SK-N-SH (cell line): ENCODE measurements at regions not wholly inside any gene's neighbourhood (a gene's known extent, or its start where the extent isn't known, plus 50 kb on each side); places are given as distances from the start of the nearest gene placed in this dataset.
"Not testable (repeated sequence)": the region's sequence is repeated elsewhere in the genome, so short reads cannot be mapped to it uniquely, and the experiment has no call there.

Experiments used
- CTCF ChIA-PET: fragments of 300-600, 350-600 bp; formaldehyde crosslinking; extraction: SDS; loops from one replicate; lab custom pipeline; 2021; lab: Yijun Ruan, JAX
- POLR2A ChIA-PET: fragments of 350-600 bp; sonication (Branson Sonifier 250); formaldehyde crosslinking; extraction: SDS; loops from one replicate; lab custom pipeline; 2020; ENCODE audit warnings: antibody characterized with exemption, inconsistent platforms; lab: Yijun Ruan, JAX
- DNase-seq: peaks from one replicate; pipeline ENCODE4 v3.0.0; 2012
- H2AFZ ChIP-seq: fragments of 200-600 bp; sonication (generic); 2 replicates; pipeline ENCODE4 v1.8.1; 2016; ENCODE audit warnings: antibody characterized with exemption, mild to moderate bottlenecking, low read depth
- H3F3A ChIP-seq: fragments of 200-600 bp; sonication (generic); replicated peaks from 2 replicates; pipeline ENCODE3; 2016; ENCODE audit warnings: antibody characterized with exemption, mild to moderate bottlenecking; ENCODE audit not compliant: insufficient read depth
- H3K27ac ChIP-seq, 2 experiments: fragments of 200-500 bp in 1 of 2; fragments of 200-600 bp in 1 of 2; sonication (Bioruptor generic) in 1 of 2; sonication (generic), shearing (Covaris generic) in 1 of 2; 2 replicates each; pipeline versions ENCODE4 v1.5.1 to v1.6.1; 2014 to 2016; ENCODE audit warnings: low read depth in 2 of 2, inconsistent platforms in 1 of 2, low read length in 1 of 2, mild to moderate bottlenecking in 1 of 2, mixed read lengths in 1 of 2
- H3K27me3 ChIP-seq: fragments of 200-600 bp; sonication (generic), shearing (Covaris generic); 2 replicates; pipeline ENCODE4 v1.6.1; 2016; ENCODE audit warnings: mixed run types; ENCODE audit not compliant: insufficient read depth
- H3K36me3 ChIP-seq, 2 experiments: fragments of 200-500 bp in 1 of 2; fragments of 200-600 bp in 1 of 2; sonication (Bioruptor generic) in 1 of 2; sonication (generic) in 1 of 2; replicated peaks in 1 of 2; 2 replicates each; pipeline versions ENCODE3 to v1.5.1; 2014 to 2016; ENCODE audit warnings: low read length in 1 of 2, mild to moderate bottlenecking in 1 of 2; ENCODE audit not compliant: insufficient read depth in 2 of 2, control insufficient read depth in 1 of 2
- H3K4me1 ChIP-seq, 2 experiments: fragments of 200-500 bp in 1 of 2; fragments of 200-600 bp in 1 of 2; sonication (Bioruptor generic) in 1 of 2; sonication (generic), shearing (Covaris generic) in 1 of 2; 2 replicates each; pipeline versions ENCODE4 v1.5.1 to v1.6.1; 2014 to 2016; ENCODE audit warnings: low read depth in 1 of 2, low read length in 1 of 2, mixed run types in 1 of 2; ENCODE audit not compliant: insufficient read depth in 2 of 2, control insufficient read depth in 1 of 2
- H3K4me2 ChIP-seq: fragments of 200-600 bp; sonication (generic), shearing (Covaris generic); 2 replicates; pipeline ENCODE4 v1.6.1; 2017; ENCODE audit warnings: mixed run types
- H3K4me3 ChIP-seq, 2 experiments: fragments of 200-500 bp in 1 of 2; fragments of 200-600 bp in 1 of 2; sonication (Bioruptor generic) in 1 of 2; sonication (generic), shearing (Covaris generic) in 1 of 2; 2 replicates each; pipeline versions ENCODE4 v1.5.1 to v1.8.1; 2014 to 2016; ENCODE audit warnings: low read depth in 2 of 2, inconsistent platforms in 1 of 2, low read length in 1 of 2, mild to moderate bottlenecking in 1 of 2, mixed read lengths in 1 of 2, moderate library complexity in 1 of 2
- H3K79me2 ChIP-seq: fragments of 200-600 bp; sonication (generic); 2 replicates; pipeline ENCODE4 v1.8.1; 2017; ENCODE audit warnings: mild to moderate bottlenecking; ENCODE audit not compliant: insufficient read depth
- H3K9ac ChIP-seq: fragments of 200-600 bp; sonication (generic); 2 replicates; pipeline ENCODE4 v1.6.1; 2017; ENCODE audit warnings: mixed run types
- H3K9me2 ChIP-seq: fragments of 200-600 bp; sonication (generic); 2 replicates; pipeline ENCODE4 v1.6.1; 2017; ENCODE audit warnings: mixed run types
- H3K9me3 ChIP-seq: fragments of 200-600 bp; sonication (generic); 2 replicates; pipeline ENCODE4 v1.6.1; 2017; ENCODE audit warnings: mixed run types, mild to moderate bottlenecking, moderate library complexity
- H4K20me1 ChIP-seq: fragments of 200-600 bp; sonication (generic); 2 replicates; pipeline ENCODE4 v1.6.1; 2017; ENCODE audit warnings: mild to moderate bottlenecking, mixed run types; ENCODE audit not compliant: insufficient read depth
- ELF1 ChIP-seq: IDR thresholded peaks from 2 replicates; pipeline ENCODE4 v1.4.0; 2012
- EP300 ChIP-seq, 2 experiments: IDR thresholded peaks; 2 replicates each; pipeline versions ENCODE4 v1.4.0 to v1.6.1; 2012; ENCODE audit warnings: borderline replicate concordance in 1 of 2, low read depth in 1 of 2, low read length in 1 of 2
- FOXJ3 ChIP-seq: sonication (generic); formaldehyde crosslinking; IDR thresholded peaks from 2 replicates; pipeline ENCODE4 v1.5.1; 2020; ENCODE audit warnings: mild to moderate bottlenecking, missing genetic modification reagents
- FOXM1 ChIP-seq: IDR thresholded peaks from 2 replicates; pipeline ENCODE4 v1.4.0; 2012; ENCODE audit warnings: low read depth, mild to moderate bottlenecking
- GATA2 ChIP-seq: sonication (generic); formaldehyde crosslinking; IDR thresholded peaks from 2 replicates; pipeline ENCODE4 v1.5.0; 2020; ENCODE audit warnings: mild to moderate bottlenecking, missing genetic modification reagents
- POLR2AphosphoS5 ChIP-seq: IDR thresholded peaks from 2 replicates; pipeline ENCODE4 v1.6.1; 2012; ENCODE audit warnings: low read depth, low read length
- RAD21 ChIP-seq: IDR thresholded peaks from 2 replicates; pipeline ENCODE4 v1.6.1; 2012; ENCODE audit warnings: mild to moderate bottlenecking, low read length
- RCOR1 ChIP-seq: fragments of 150-350 bp; IDR thresholded peaks from 2 replicates; pipeline ENCODE4 v1.6.1; 2017; ENCODE audit warnings: antibody characterized with exemption, low read length
- RFX5 ChIP-seq: IDR thresholded peaks from 2 replicates; pipeline ENCODE4 v1.6.1; 2012; ENCODE audit warnings: mild to moderate bottlenecking, improper control_type of control experiment, low read length
- RXRA ChIP-seq: IDR thresholded peaks from 2 replicates; pipeline ENCODE4 v1.4.0; 2012; ENCODE audit warnings: low read depth, mild to moderate bottlenecking, borderline replicate concordance
- TAF1 ChIP-seq: IDR thresholded peaks from 2 replicates; pipeline ENCODE4 v1.6.1; 2012; ENCODE audit warnings: low read depth, mild to moderate bottlenecking, low read length, moderate library complexity, borderline replicate concordance
- WGBS: methylation state at CpG from one replicate; pipeline ENCODE4 v1.1.6; 2017; ENCODE audit warnings: low lambda C conversion rate; 5-methylcytosine and 5-hydroxymethylcytosine counted together
- TF ChIP-seq, protein P1 (sequence below): fragments of 200-600 bp; sonication (generic); IDR thresholded peaks from 2 replicates; pipeline ENCODE4 v1.6.1; 2017; ENCODE audit warnings: antibody characterized with exemption, mild to moderate bottlenecking, moderate library complexity
- TF ChIP-seq, protein P2 (sequence below): fragments of 150-350 bp; IDR thresholded peaks from 2 replicates; pipeline ENCODE4 v1.6.1; 2017; ENCODE audit warnings: antibody characterized with exemption, low read length, low read depth, borderline replicate concordance

DNA sequence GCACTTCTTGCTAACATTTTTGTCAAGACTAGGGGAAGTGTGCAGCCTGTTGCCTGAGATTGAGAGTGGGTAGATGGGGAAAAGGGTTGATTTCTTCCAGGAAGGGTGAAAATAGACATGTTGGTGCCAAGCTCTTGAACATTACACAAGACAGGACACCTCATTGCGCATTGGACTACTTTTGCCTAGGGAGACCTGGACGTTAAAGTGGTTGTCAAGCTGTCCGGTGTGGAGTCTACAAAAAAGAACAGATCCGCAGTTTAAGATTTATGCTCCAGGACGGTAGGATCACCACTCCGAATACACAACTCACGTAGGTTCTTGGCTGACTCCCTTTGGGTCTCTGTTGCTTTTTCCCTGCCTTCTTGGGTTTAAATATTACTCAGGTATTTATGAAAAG lies 56.3 kb upstream of the LRIG1 start:
- H3K4me3 ChIP-seq: no peak overlapping the region
- H3F3A ChIP-seq: no peaks in the 10 kb centered on the region
- no peaks in the 10 kb centered on the region for H3K27me3 ChIP-seq
- no peak overlapping the region for H2AFZ ChIP-seq
- no peaks in the 10 kb centered on the region for H3K9me2 ChIP-seq
- H3K27ac ChIP-seq: no peak overlapping the region
- H3K9me3 ChIP-seq: no peaks in the 10 kb centered on the region
- CTCF ChIA-PET: no interaction called here
- TF ChIP-seq, protein P1, sequence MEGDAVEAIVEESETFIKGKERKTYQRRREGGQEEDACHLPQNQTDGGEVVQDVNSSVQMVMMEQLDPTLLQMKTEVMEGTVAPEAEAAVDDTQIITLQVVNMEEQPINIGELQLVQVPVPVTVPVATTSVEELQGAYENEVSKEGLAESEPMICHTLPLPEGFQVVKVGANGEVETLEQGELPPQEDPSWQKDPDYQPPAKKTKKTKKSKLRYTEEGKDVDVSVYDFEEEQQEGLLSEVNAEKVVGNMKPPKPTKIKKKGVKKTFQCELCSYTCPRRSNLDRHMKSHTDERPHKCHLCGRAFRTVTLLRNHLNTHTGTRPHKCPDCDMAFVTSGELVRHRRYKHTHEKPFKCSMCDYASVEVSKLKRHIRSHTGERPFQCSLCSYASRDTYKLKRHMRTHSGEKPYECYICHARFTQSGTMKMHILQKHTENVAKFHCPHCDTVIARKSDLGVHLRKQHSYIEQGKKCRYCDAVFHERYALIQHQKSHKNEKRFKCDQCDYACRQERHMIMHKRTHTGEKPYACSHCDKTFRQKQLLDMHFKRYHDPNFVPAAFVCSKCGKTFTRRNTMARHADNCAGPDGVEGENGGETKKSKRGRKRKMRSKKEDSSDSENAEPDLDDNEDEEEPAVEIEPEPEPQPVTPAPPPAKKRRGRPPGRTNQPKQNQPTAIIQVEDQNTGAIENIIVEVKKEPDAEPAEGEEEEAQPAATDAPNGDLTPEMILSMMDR: no peak
- H3K4me1 ChIP-seq: no peaks in the 10 kb centered on the region
- DNase-seq: no peak
- no peaks in the 10 kb centered on the region for H4K20me1 ChIP-seq
- POLR2A ChIA-PET: no interaction called here
- WGBS: 74% methylated on average over 7 of the region's 7 CpGs
- no peaks in the 10 kb centered on the region for H3K79me2 ChIP-seq
- no peak overlapping the region for H3K4me2 ChIP-seq
- H3K36me3 ChIP-seq: no peaks in the 10 kb centered on the region
- H3K9ac ChIP-seq: no peak overlapping the region

DNA sequence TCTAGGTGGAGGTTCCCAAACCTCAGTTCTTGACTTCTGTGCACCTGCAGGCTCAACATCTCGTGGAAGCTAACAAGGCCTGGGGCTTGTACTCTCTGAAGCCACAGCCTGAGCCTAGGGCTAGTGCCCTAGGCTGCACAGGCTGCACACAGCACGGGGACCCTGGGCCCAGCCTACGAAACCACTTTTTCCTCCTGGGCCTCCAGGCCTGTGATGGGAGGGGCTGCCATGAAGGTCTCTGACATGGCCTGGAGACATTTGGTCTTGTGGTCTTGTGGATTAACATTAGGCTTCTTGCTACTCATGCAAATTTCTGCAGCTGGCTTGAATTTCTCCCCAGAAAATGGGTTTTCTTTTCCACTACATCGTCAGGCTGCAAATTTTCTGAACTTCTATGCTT lies 59.1 kb upstream of the LRIG1 start:
- H3K9me3 ChIP-seq, H2AFZ ChIP-seq, H3F3A ChIP-seq, H3K27ac ChIP-seq, H3K36me3 ChIP-seq, CTCF ChIA-PET, H3K4me2 ChIP-seq, H3K79me2 ChIP-seq, H4K20me1 ChIP-seq, H3K27me3 ChIP-seq, DNase-seq, POLR2A ChIA-PET, H3K4me3 ChIP-seq, H3K4me1 ChIP-seq, H3K9ac ChIP-seq, H3K9me2 ChIP-seq: not testable (repeated sequence)
- 28% methylated on average over 2 of the region's 4 CpGs for WGBS

DNA sequence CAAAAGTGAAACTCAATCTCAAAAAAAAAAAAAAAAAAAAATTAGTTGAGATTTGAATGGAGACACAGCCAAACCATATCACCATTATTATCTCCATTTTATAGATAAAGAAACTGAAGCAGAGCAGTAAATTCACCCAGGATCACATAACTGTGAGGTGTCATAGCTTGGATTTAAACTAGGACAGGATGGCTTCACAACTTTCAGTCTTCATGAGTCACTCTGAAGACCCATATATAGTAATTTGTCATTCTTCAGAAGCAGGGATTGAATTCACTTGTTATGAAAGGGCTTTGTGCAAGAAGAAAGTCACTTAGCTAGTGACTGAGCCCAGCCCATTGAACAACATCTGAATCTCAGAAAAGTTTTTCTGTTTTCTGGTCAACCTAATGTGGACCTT lies 60.5 kb upstream of the LRIG1 start:
- H3K79me2 ChIP-seq: no peaks in the 10 kb centered on the region
- H3K9ac ChIP-seq: no peak overlapping the region
- no peak overlapping the region for H3K27ac ChIP-seq
- H3F3A ChIP-seq: no peaks in the 10 kb centered on the region
- no peak overlapping the region for H2AFZ ChIP-seq
- no peak for TF ChIP-seq EP300 (IDR thresholded peaks at IDR 0.05; ENCODE audit: borderline replicate concordance in 1 of 2, low read depth in 1 of 2, low read length in 1 of 2)
- no peak for TF ChIP-seq ELF1
- TF ChIP-seq GATA2 (CRISPR knock-in tag): no peak
- TF ChIP-seq RFX5: no peak
- TF ChIP-seq FOXM1: no peak
- TF ChIP-seq TAF1: no peak
- no peak for TF ChIP-seq RAD21
- no peak for TF ChIP-seq FOXJ3
- TF ChIP-seq RXRA: no peak
- TF ChIP-seq, protein P2, sequence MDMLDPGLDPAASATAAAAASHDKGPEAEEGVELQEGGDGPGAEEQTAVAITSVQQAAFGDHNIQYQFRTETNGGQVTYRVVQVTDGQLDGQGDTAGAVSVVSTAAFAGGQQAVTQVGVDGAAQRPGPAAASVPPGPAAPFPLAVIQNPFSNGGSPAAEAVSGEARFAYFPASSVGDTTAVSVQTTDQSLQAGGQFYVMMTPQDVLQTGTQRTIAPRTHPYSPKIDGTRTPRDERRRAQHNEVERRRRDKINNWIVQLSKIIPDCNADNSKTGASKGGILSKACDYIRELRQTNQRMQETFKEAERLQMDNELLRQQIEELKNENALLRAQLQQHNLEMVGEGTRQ: no peak
- TF ChIP-seq POLR2AphosphoS5: no peak
- TF ChIP-seq RCOR1: no peak
- H3K9me3 ChIP-seq: no peaks in the 10 kb centered on the region
- H3K4me1 ChIP-seq: no peaks in the 10 kb centered on the region
- no peak overlapping the region for H3K4me3 ChIP-seq
- H3K27me3 ChIP-seq: no peaks in the 10 kb centered on the region
- H4K20me1 ChIP-seq: no peaks in the 10 kb centered on the region
- no peak overlapping the region for H3K4me2 ChIP-seq
- H3K9me2 ChIP-seq: no peaks in the 10 kb centered on the region
- no peak for DNase-seq
- ChIA-PET POLR2A (no interaction called here), CTCF (no interaction called here)
- H3K36me3 ChIP-seq: no peaks in the 10 kb centered on the region
